HG03060 (cell line): ENCODE measurements at regions not wholly inside any gene's neighbourhood (a gene's known extent, or its start where the extent isn't known, plus 50 kb on each side); places are given as distances from the start of the nearest gene placed in this dataset.
"Not testable (repeated sequence)": the region's sequence is repeated elsewhere in the genome, so short reads cannot be mapped to it uniquely, and the experiment has no call there.

ENCODE experiments used
- ATAC-seq: cut with Tn5 transposase; IDR thresholded peaks from one replicate; pipeline ENCODE4 v1.9.1; 2021; ENCODE audit warnings: low read depth, moderate number of reproducible peaks; ENCODE audit not compliant: unreplicated experiment

GRCh38 chr1:230591678-230592077 lies 50.6 kb upstream of the COG2 start:
- no peak for ATAC-seq

- no peak for ATAC-seq
These were observed 52.3 kb upstream of the COG2 start for GRCh38 chr1:230589951-230590350.

GRCh38 chr1:230588323-230588746 lies 53.9 kb upstream of the COG2 start:
- no peak for ATAC-seq

GRCh38 chr1:230587061-230587460 lies 55.2 kb upstream of the COG2 start:
- ATAC-seq, result no peak

GRCh38 chr1:230584660-230585059 lies 57.6 kb upstream of the COG2 start:
- ATAC-seq, result no peak

GRCh38 chr1:230581446-230582079 lies 60.7 kb upstream of the COG2 start:
- ATAC-seq, result no peak

- no peak for ATAC-seq
These were observed 63.7 kb upstream of the COG2 start for GRCh38 chr1:230578616-230579015.

- no peak for ATAC-seq
These were observed 64.7 kb upstream of the COG2 start for GRCh38 chr1:230577537-230577936.

- ATAC-seq, result no peak
These were observed 66.3 kb upstream of the COG2 start for GRCh38 chr1:230575886-230576500.

- no peak for ATAC-seq
These were observed 67.8 kb upstream of the COG2 start for GRCh38 chr1:230574502-230574901.

- no peak for ATAC-seq
These were observed 68.6 kb upstream of the COG2 start for GRCh38 chr1:230573658-230574057.

- no peak for ATAC-seq
These were observed 69.9 kb upstream of the COG2 start for GRCh38 chr1:230572121-230573105.

- ATAC-seq, result no peak
These were observed 71.4 kb upstream of the COG2 start for GRCh38 chr1:230570724-230571360.

GRCh38 chr1:230569201-230569600 lies 73.1 kb upstream of the COG2 start:
- no peak for ATAC-seq

GRCh38 chr1:230568676-230569075 lies 73.6 kb upstream of the COG2 start:
- no peak for ATAC-seq

- ATAC-seq, result no peak
These were observed 74.3 kb upstream of the COG2 start for GRCh38 chr1:230568008-230568407.

GRCh38 chr1:230567221-230567575 lies 75.1 kb upstream of the COG2 start:
- ATAC-seq, result no peak

- not testable (repeated sequence) for ATAC-seq
These were observed 75.6 kb upstream of the COG2 start for GRCh38 chr1:230566532-230567220.

GRCh38 chr1:230565141-230565540 lies 77.1 kb upstream of the COG2 start:
- no peak for ATAC-seq

GRCh38 chr1:230563591-230563990 lies 78.7 kb upstream of the COG2 start:
- no peak for ATAC-seq
